ENCODE measurements at regions not wholly inside any gene's neighbourhood (a gene's known extent, or its start where the extent isn't known, plus 50 kb on each side); places are given as distances from the start of the nearest gene placed in this dataset.
"Not testable (repeated sequence)": the region's sequence is repeated elsewhere in the genome, so short reads cannot be mapped to it uniquely, and the experiment has no call there.

GRCh38 chr7:159317294-159317693, 172.6 kb upstream of the VIPR2 start:
- no peak for TF ChIP-seq CTCF (IDR thresholded peaks at IDR 0.05)
- TF ChIP-seq ZFX (IDR thresholded peaks at IDR 0.05; ENCODE audit: borderline replicate concordance): no peak
- no peak overlapping the region for H3K27ac ChIP-seq

- TF ChIP-seq CTCF (IDR thresholded peaks at IDR 0.05): no peak
- TF ChIP-seq ZFX (IDR thresholded peaks at IDR 0.05; ENCODE audit: borderline replicate concordance): no peak
- no peak overlapping the region for H3K27ac ChIP-seq
Measured at GRCh38 chr7:159311172-159311494, 166.5 kb upstream of the VIPR2 start.

- no peak overlapping the region for H3K27ac ChIP-seq
- no peak for TF ChIP-seq CTCF (IDR thresholded peaks at IDR 0.05)
- TF ChIP-seq ZFX (IDR thresholded peaks at IDR 0.05; ENCODE audit: borderline replicate concordance): no peak
Measured at GRCh38 chr7:159310457-159311171, 165.9 kb upstream of the VIPR2 start.

GRCh38 chr7:159309214-159309613, 164.5 kb upstream of the VIPR2 start:
- H3K27ac ChIP-seq: not testable (repeated sequence)

- TF ChIP-seq ZFX (IDR thresholded peaks at IDR 0.05; ENCODE audit: borderline replicate concordance) (no peak), CTCF (IDR thresholded peaks at IDR 0.05) (no peak)
- no peak overlapping the region for H3K27ac ChIP-seq
Measured at GRCh38 chr7:159306012-159306411, 161.3 kb upstream of the VIPR2 start.

- not testable (repeated sequence) for H3K27ac ChIP-seq
Measured at GRCh38 chr7:159305185-159305584, 160.5 kb upstream of the VIPR2 start.

GRCh38 chr7:159303510-159303909, 158.8 kb upstream of the VIPR2 start:
- not testable (repeated sequence) for H3K27ac ChIP-seq

GRCh38 chr7:159296093-159296681, 151.5 kb upstream of the VIPR2 start:
- no peak overlapping the region for H3K27ac ChIP-seq
- TF ChIP-seq ZFX (IDR thresholded peaks at IDR 0.05; ENCODE audit: borderline replicate concordance): no peak
- TF ChIP-seq CTCF (IDR thresholded peaks at IDR 0.05): no peak

- not testable (repeated sequence) for H3K27ac ChIP-seq
Measured at GRCh38 chr7:159286487-159286886, 141.8 kb upstream of the VIPR2 start.
